H1 (cell line): ENCODE measurements at regions not wholly inside any gene's neighbourhood (a gene's known extent, or its start where the extent isn't known, plus 50 kb on each side); places are given as distances from the start of the nearest gene placed in this dataset.

Source experiments
- CHD2 ChIP-seq: IDR thresholded peaks from 2 replicates; pipeline ENCODE4 v1.6.1; 2012; ENCODE audit warnings: low read length, improper control_type of control experiment
- CTBP2 ChIP-seq: IDR thresholded peaks from 2 replicates; pipeline ENCODE4 v1.7.0; 2011; ENCODE audit warnings: borderline replicate concordance, mild to moderate bottlenecking, moderate library complexity, mixed read lengths, low read length; ENCODE audit not compliant: insufficient read depth, insufficient read length
- RXRA ChIP-seq: IDR thresholded peaks from 2 replicates; pipeline ENCODE4 v1.6.1; 2011; ENCODE audit warnings: low read depth, mild to moderate bottlenecking, low read length, moderate library complexity; ENCODE audit not compliant: insufficient read depth
- SIRT6 ChIP-seq: IDR thresholded peaks from one replicate; pipeline ENCODE4 v1.7.1; 2012; ENCODE audit warnings: low read length, inconsistent platforms
- TF ChIP-seq, protein P1 (sequence below): IDR thresholded peaks from 2 replicates; pipeline ENCODE4 v1.6.1; 2012; ENCODE audit warnings: low read length, inconsistent platforms

DNA sequence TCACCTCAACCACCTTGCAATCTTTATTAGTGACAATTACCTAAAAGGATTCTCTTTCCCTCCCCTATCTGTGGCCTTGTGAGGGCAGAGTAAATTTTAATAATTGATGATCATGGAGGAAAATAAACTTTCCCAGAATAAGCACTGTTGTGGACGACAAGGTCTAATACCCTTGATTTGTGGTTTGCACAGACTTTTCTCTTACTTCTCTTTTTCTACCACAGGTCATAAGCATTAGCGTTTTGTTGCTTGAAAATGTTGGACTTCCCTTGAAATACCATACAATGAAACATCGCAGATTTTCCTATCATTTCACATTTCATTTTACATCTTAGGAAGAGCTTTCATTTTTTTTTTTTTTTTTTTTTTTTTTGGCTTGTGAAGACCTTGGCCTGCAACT is 188.1 kb upstream of the TMEM72 start (continued):
- TF ChIP-seq, protein P1, sequence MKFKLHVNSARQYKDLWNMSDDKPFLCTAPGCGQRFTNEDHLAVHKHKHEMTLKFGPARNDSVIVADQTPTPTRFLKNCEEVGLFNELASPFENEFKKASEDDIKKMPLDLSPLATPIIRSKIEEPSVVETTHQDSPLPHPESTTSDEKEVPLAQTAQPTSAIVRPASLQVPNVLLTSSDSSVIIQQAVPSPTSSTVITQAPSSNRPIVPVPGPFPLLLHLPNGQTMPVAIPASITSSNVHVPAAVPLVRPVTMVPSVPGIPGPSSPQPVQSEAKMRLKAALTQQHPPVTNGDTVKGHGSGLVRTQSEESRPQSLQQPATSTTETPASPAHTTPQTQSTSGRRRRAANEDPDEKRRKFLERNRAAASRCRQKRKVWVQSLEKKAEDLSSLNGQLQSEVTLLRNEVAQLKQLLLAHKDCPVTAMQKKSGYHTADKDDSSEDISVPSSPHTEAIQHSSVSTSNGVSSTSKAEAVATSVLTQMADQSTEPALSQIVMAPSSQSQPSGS: no peak
- TF ChIP-seq CTBP2 (no peak), RXRA (no peak), SIRT6 (no peak), CHD2 (no peak)
